GM21723 (cell line): ENCODE measurements at regions not wholly inside any gene's neighbourhood (a gene's known extent, or its start where the extent isn't known, plus 50 kb on each side); places are given as distances from the start of the nearest gene placed in this dataset.
"Not testable (repeated sequence)": the region's sequence is repeated elsewhere in the genome, so short reads cannot be mapped to it uniquely, and the experiment has no call there.

Experiments
- ATAC-seq: cut with Tn5 transposase; IDR thresholded peaks from one replicate; pipeline ENCODE4 v1.9.1; 2021; ENCODE audit warnings: mild to moderate bottlenecking, moderate library complexity; ENCODE audit not compliant: unreplicated experiment

GRCh38 chr13:88188986-88189385, 517.8 kb downstream of the SLITRK5 start:
- no peak for ATAC-seq

GRCh38 chr13:88189728-88190127, 518.6 kb downstream of the SLITRK5 start:
- ATAC-seq, result no peak

GRCh38 chr13:88196106-88196505, 524.9 kb downstream of the SLITRK5 start:
- no peak for ATAC-seq

GRCh38 chr13:88217372-88217771, 546.2 kb downstream of the SLITRK5 start:
- ATAC-seq, result no peak

- no peak for ATAC-seq
Measured at GRCh38 chr13:88217883-88218282, 546.7 kb downstream of the SLITRK5 start.

- no peak for ATAC-seq
Measured at GRCh38 chr13:88223958-88224357, 552.8 kb downstream of the SLITRK5 start.

GRCh38 chr13:88235441-88235840, 564.3 kb downstream of the SLITRK5 start:
- ATAC-seq, result no peak

- ATAC-seq, result no peak
Measured at GRCh38 chr13:88246239-88246638, 575.1 kb downstream of the SLITRK5 start.

GRCh38 chr13:88248393-88248792, 577.2 kb downstream of the SLITRK5 start:
- no peak for ATAC-seq

- no peak for ATAC-seq
Measured at GRCh38 chr13:88257706-88258105, 586.5 kb downstream of the SLITRK5 start.

- ATAC-seq, result no peak
Measured at GRCh38 chr13:88263808-88264207, 592.6 kb downstream of the SLITRK5 start.

- ATAC-seq, result no peak
Measured at GRCh38 chr13:88281841-88282240, 610.7 kb downstream of the SLITRK5 start.

GRCh38 chr13:88285329-88285728, 614.2 kb downstream of the SLITRK5 start:
- no peak for ATAC-seq

- ATAC-seq, result no peak
Measured at GRCh38 chr13:88288326-88288725, 617.2 kb downstream of the SLITRK5 start.

- ATAC-seq, result not testable (repeated sequence)
Measured at GRCh38 chr13:88291731-88292130, 620.6 kb downstream of the SLITRK5 start.

- ATAC-seq, result no peak
Measured at GRCh38 chr13:88294368-88294767, 623.2 kb downstream of the SLITRK5 start.

- no peak for ATAC-seq
Measured at GRCh38 chr13:88303157-88303556, 632.0 kb downstream of the SLITRK5 start.

- ATAC-seq, result no peak
Measured at GRCh38 chr13:88303605-88304004, 632.4 kb downstream of the SLITRK5 start.

- ATAC-seq, result no peak
Measured at GRCh38 chr13:88314496-88314895, 643.3 kb downstream of the SLITRK5 start.

- ATAC-seq, result no peak
Measured at GRCh38 chr13:88329066-88329465, 657.9 kb downstream of the SLITRK5 start.

- ATAC-seq, result no peak
Measured at GRCh38 chr13:88339271-88339741, 668.1 kb downstream of the SLITRK5 start.

GRCh38 chr13:88345171-88345847, 674.1 kb downstream of the SLITRK5 start:
- no peak for ATAC-seq

- ATAC-seq, result no peak
Measured at GRCh38 chr13:88360761-88361160, 689.6 kb downstream of the SLITRK5 start.
